ENCODE measurements at regions not wholly inside any gene's neighbourhood (a gene's known extent, or its start where the extent isn't known, plus 50 kb on each side); places are given as distances from the start of the nearest gene placed in this dataset.
A peak's percentile ranks its signal among the peaks of the same experiment; 100 is the strongest.

GRCh38 chr11:121946514-121946913 is 169.5 kb downstream of the BLID start:
- DNase-seq (ENCODE audit: low read depth in 2 of 2), result no peak

DNA sequence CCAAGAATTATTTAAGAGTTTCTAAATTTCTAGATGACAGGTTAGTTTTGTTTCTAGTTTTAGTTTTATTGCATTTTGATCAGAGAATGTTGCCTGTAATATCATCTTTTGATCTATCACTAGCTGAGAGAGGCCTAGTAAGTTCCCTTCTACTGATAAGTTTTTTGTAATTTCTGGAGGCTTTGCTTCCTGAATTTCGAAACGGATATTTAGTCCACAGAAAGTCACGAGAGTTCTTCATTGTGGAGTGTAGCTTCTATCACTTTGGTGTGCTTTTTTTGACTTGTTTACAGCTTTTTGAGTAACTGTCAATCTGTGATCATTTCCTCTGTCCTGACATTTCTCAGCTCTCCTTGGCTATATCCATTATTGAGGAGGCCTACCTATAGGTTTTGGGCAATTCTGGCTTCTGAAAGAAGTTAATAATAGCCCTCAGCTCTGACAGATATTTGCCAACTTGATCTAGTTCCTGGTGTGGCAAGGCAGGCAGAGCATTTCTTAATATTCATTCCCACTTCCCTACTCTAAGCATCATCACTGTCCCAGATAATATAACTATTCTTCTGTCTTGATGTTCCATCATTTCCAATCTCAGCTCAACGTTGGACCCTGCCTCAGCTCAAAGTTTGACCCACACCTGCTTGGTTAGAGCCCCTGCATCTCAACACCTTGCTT is 171.3 kb downstream of the BLID start:
- DNase-seq (ENCODE audit: low read depth in 2 of 2), result no peak

GRCh38 chr11:121938076-121938475 is 177.9 kb downstream of the BLID start:
- DNase-seq (ENCODE audit: low read depth in 2 of 2), result no peak

DNA sequence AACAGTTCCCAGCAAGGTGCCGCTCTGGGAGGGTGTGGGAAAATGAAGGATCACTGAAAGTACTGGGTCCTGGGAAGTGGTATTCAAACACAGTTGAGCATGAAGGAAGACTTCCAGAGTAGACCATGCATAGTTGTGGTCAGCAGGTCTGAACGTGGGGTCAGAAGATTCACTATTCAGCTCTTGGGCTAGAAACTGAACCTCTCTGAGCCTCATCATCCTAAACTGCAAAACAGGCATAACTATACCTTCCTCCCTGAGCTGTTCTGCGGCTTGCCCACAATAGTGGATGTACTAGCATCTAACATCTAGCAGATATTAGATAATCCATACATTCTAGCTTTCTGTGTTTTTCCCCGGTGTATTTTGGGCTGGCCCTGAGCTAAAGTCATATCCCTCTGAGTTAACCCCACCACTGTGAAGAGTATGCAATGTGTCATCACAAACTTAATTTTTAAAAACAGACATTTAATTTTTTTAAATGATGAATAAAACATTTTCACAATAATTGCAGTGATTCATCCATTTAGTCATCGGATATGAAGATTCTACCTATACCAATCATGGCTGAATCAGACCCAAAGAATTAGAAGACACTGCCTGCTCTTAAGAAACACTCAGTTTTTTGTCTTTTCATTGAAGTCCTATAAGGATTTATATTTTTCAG is 179.1 kb downstream of the BLID start:
- peak in 1 of 2 donors; percentile 27 for DNase-seq (ENCODE audit: low read depth in 2 of 2)

- DNase-seq (ENCODE audit: low read depth in 2 of 2), result no peak
These were observed 179.6 kb downstream of the BLID start for GRCh38 chr11:121936370-121936769.

DNA sequence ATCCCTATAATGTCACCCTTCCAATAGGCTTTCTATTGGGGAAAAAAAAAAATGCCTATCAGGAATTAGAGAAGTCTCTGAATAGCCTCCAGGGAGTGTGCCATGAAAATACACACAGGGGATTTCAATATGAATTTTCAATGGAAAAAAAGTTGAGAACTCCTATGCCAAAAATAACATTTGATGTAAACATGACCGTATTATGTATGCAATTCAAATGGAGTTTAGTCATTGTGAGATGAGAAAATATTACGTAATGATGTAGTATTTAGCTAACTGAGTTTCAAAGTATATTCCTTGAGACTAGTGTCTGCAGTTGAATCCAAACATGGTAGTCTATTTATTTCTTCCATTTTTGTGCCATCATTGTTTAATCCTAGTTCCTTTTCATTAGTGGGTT is 182.3 kb downstream of the BLID start:
- no peak for DNase-seq (ENCODE audit: low read depth in 2 of 2)

DNA sequence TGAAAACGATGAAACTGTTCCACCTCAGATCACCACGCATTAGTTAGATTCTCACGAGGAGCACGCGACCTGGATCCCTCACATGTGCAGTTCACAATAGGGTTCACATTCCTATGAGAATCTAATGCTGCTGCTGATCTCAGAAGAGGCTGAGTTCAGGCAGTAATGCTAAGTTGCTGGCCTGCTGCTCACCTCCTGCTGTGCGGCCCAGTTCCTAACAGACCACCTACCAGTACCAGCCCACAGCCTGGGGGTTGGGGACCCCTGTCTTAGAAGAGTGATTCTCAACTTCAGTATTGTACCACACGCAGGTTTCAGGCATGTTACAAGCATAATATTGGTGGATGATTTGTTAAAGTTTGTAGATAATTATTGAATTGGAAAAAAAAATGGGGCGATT is 182.7 kb downstream of the BLID start:
- no peak for DNase-seq (ENCODE audit: low read depth in 2 of 2)

GRCh38 chr11:121932646-121933185 is 183.3 kb downstream of the BLID start:
- no peak for DNase-seq (ENCODE audit: low read depth in 2 of 2)

DNA sequence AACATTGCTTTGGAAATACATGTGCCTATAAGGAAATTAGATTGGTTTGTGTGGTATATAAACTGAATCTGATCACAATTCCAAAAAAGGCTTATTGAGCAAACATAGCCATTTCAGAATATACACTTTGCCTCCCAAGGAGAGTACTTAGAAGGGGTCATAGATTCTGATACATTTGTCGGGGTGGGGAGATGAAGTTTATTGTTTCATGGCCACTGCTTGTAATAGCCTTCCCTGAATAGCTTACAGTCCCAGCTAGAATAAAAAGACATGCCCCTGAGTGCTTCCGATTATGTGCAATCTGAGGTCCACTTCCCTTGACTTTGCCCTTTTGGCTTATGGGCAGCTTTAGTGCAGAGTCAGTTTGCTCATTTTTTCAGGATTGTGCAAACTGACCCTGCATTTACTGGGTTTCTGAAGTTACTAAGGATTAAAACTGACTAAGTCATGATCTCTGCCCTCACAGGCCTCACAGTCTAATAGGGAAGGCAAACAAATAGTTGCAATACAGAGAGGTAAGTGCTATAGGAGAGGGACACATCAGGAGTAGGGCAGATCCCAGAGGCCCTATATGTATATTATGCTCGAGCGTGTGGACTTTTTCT is 184.2 kb downstream of the BLID start:
- no peak for DNase-seq (ENCODE audit: low read depth in 2 of 2)

GRCh38 chr11:121931121-121931520 is 184.9 kb downstream of the BLID start:
- no peak for DNase-seq (ENCODE audit: low read depth in 2 of 2)

DNA sequence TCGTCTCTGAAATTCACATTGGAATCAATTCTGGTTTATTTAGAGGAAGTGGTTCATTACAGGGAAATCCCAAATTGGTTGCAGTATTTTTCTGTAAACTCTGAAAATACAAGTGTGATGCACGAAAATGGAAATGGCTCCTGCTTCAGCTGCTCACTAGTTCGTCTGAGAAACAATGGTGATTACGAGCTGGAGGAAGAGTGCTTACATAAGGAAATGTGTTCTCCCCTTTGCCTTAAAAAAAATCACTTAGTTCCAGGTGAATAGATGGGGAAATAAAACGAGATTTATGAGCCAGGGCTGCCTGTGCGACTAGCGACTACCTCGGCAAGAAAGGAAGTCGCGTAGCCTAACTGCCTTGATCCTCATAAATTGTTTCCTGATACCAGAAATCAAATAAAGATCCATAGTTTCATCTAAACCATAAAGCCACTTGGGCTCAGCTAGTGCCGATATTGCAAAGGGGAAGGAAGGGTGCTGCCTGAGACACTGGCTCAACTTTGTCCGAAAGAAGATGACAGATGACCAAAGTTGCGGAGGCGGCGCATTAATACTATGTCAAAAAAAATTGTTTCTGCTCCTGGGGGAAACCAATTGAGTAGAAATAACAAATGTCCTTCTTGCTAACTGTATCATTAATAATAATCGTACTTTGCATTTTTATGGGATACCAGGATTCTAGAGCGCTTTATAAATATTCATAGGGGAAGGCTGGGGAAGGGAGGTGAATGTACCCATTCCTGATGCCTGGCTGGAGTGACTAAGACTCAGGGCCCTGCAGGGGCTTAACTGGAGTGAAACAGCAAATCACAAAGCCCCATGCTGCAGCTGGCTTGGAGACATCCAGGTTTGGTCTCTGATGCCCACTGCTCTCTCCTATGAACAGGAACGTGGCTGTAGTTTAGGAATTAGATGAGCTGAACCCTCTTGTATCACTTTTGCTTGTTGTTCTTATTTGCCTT is 185.7 kb downstream of the BLID start:
- DNase-seq (ENCODE audit: low read depth in 2 of 2), result peak in 1 of 2 donors; percentile 37

DNA sequence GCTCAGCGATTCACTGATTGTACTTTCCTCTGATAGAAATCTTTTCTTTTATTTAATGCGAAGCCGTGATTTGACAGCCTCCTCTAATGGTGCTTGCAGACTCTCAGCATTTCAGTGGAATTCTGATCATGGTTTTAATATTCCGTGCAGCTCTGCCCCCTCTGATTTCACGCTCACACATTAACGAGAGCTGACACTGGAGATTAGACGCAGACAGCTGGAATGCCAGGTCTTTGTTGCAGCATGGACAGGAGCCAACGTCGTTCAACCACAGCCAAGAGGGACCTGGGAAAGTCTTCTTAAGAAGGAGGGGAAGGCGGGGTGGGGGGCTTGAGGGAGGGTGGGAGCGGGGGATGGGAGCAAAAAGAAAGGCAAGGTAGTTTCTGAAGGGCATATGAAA is 186.4 kb downstream of the BLID start:
- DNase-seq (ENCODE audit: low read depth in 2 of 2), result peak; percentile 5 to 55

- no peak for DNase-seq (ENCODE audit: low read depth in 2 of 2)
These were observed 187.1 kb downstream of the BLID start for GRCh38 chr11:121928597-121929580.

DNA sequence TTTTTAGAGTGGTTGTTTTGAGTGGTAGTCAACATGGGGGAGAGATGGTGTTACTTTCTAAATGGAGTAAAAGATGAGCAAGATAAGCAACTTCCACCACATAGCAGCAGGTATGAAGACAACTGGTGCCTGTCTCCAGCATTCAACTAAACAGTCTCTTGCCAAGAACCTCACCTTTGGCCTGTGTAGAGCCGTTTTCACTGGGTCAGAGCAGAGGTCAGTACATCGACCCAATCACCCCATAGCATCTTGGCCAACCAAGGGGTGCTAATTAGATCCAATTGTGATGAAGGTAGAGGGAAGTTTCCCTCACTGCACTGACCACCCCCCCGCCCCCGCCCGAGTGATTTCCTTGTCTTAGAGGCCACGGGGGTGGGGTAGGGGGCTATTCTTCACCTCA is 188.2 kb downstream of the BLID start:
- no peak for DNase-seq (ENCODE audit: low read depth in 2 of 2)

- no peak for DNase-seq (ENCODE audit: low read depth in 2 of 2)
These were observed 188.8 kb downstream of the BLID start for GRCh38 chr11:121927097-121927785.

GRCh38 chr11:121924191-121924590 is 191.8 kb downstream of the BLID start:
- DNase-seq (ENCODE audit: low read depth in 2 of 2), result no peak

- no peak for DNase-seq (ENCODE audit: low read depth in 2 of 2)
These were observed 198.5 kb downstream of the BLID start for GRCh38 chr11:121917482-121917881.

DNA sequence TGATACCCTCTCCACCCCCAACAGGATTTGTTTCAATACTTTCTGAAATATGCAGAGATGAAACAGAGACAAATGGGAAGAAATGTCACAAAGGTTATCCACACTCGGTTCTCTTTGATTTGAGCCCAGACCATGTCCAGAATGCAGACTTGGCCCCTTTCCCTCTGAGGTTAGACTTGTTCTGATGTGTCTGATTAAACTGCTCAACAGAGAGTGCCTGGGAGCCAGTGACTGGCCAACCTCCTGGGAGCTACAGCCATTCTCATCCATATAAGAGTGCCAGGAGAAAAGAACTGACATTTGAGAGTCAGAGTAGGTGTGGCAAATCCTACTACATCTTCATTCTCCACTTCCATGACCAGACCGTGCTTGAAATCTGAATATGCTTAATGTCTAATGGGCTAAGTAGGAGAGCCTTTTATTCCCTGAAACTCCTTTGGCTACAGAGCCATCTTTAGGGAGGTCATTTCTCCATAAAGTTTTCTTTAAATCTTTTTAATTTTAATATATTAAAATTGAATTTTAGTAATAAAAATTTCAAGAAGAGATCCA is 201.4 kb downstream of the BLID start:
- DNase-seq (ENCODE audit: low read depth in 2 of 2), result no peak

GRCh38 chr11:121909596-121909995 is 206.4 kb downstream of the BLID start:
- DNase-seq (ENCODE audit: low read depth in 2 of 2), result peak in 1 of 2 donors; percentile 20
